ENCODE measurements at regions not wholly inside any gene's neighbourhood (a gene's known extent, or its start where the extent isn't known, plus 50 kb on each side); places are given as distances from the start of the nearest gene placed in this dataset.

DNA sequence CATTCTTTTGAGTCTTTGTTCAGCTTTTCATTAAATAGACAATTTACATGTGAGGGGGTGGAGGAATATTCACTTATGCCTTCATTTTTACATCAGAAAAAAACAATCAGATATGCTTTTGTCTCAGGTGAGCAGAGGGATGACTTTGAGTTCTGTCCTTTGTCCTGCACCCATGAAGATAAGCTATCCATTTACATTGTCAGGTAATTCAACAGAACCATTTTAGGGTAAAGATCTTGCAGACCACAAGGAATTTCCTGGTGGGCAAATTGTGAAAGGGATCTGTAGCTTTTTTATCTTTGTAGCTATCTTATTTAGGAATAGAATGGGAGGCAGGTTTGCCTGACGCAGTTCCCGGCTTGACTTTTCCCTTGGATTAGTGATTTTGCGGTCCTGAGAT is 242.7 kb upstream of the IRF2BP2 start:
- ChIA-PET POLR2A (interaction anchor here (1.0 to 2.1 kb wide), 6 partner anchors 10 to 321 kb away, joined by 3 to 4 read pairs (median 3); no protein-coding TSS in a partner anchor), CTCF (ENCODE audit: unreplicated experiment) (no interaction called here)
- H3K4me1 ChIP-seq (ENCODE audit: insufficient read depth, low read length, poor library complexity, severe bottlenecking) = peaks cover 32% of the 10 kb centered on the region
- H3K4me3 ChIP-seq (ENCODE audit: low read depth, low read length, poor library complexity, severe bottlenecking) = no peak overlapping the region
- peak overlapping the region; percentile 47; the same call in 1 of the 2 replicates for H3K4me2 ChIP-seq (ENCODE audit: low read length)
- no peaks in the 10 kb centered on the region for H3K9me2 ChIP-seq (ENCODE audit: insufficient read depth, low read length)
- TF ChIP-seq, protein P1, sequence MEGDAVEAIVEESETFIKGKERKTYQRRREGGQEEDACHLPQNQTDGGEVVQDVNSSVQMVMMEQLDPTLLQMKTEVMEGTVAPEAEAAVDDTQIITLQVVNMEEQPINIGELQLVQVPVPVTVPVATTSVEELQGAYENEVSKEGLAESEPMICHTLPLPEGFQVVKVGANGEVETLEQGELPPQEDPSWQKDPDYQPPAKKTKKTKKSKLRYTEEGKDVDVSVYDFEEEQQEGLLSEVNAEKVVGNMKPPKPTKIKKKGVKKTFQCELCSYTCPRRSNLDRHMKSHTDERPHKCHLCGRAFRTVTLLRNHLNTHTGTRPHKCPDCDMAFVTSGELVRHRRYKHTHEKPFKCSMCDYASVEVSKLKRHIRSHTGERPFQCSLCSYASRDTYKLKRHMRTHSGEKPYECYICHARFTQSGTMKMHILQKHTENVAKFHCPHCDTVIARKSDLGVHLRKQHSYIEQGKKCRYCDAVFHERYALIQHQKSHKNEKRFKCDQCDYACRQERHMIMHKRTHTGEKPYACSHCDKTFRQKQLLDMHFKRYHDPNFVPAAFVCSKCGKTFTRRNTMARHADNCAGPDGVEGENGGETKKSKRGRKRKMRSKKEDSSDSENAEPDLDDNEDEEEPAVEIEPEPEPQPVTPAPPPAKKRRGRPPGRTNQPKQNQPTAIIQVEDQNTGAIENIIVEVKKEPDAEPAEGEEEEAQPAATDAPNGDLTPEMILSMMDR (conservative IDR thresholded peaks at IDR 0.05; ENCODE audit: low read length) = no peak
- no peak for TF ChIP-seq EZH2phosphoT487 (IDR thresholded peaks at IDR 0.05; ENCODE audit: borderline replicate concordance, low read depth, low read length)
- intact Hi-C loops (cut with micrococcal nuclease; ENCODE audit: unreplicated experiment) = no loop called here
- peak overlapping the region; percentile 82; the same call in 1 of the 2 replicates for H2AFZ ChIP-seq (ENCODE audit: low read length)
- no peaks in the 10 kb centered on the region for H3K79me2 ChIP-seq (ENCODE audit: insufficient read depth, low read depth, low read length)
- no peaks in the 10 kb centered on the region for H3K9me3 ChIP-seq (ENCODE audit: low read length)
- no peak overlapping the region for H3K27ac ChIP-seq (ENCODE audit: low read depth, low read length, poor library complexity, severe bottlenecking)
- no peaks in the 10 kb centered on the region for H4K20me1 ChIP-seq (ENCODE audit: insufficient read depth, low read length)
- no peak for DNase-seq (ENCODE audit: low spot score)
- no peaks in the 10 kb centered on the region for H3K36me3 ChIP-seq (ENCODE audit: insufficient read depth, low read length)
- no TSS peak for BruUV-seq (replicated peaks)

DNA sequence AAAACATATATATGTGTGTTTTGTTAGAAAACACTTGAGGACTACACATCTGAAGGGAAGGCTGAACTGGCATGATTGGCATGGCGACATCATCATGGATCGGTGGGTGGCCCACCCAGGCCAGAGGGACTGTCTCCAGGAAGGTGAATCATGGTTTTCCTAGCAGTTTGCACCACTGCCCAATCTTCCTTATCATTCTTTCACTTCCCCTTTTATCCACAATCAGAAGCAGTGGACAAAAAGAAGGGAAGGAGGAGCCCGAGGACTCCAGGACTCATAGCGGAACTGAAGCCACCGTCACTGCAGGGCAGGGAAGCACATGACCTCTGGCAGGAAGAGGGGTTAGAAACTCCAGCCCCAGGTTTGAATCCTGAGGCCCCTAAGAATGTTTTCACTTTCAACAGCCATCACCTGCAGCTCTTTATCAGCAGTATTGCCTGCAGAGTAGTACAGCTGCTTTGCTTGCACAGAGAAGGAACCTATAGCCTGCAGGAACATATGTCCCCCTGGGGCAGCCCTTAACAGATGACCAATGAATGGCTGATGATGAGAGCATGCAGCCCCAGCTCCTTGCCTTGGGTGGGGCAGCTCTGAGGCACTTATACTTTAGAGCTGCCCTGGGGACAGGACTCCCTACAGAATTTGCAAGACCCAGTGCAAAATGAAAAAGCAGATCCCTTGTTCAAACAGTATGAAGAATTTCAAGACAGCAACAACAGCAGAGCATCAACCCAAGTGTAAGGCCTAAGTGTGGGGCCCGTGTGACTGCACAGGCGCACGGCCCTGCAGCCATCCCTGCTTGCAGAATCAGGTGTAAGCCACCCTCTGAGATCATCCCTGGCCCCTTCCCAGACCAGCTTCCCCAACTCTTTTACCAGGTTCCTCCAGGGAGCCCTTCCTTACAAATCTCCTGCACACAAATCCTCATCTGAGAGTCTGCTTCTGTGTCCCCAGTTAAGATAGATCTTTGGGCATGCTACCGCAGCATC is 241.8 kb upstream of the IRF2BP2 start:
- intact Hi-C loops (cut with micrococcal nuclease; ENCODE audit: unreplicated experiment) = no loop called here
- peak; percentile 71 for DNase-seq (ENCODE audit: low spot score)
- BruUV-seq (replicated peaks) = no TSS peak
- ChIA-PET POLR2A (interaction anchor here (1.0 to 2.1 kb wide), 4 partner anchors 10 to 320 kb away, joined by 3 to 4 read pairs (median 3); no protein-coding TSS in a partner anchor), CTCF (ENCODE audit: unreplicated experiment) (no interaction called here)
- Histone ChIP-seq H2AFZ (ENCODE audit: low read length) (peak overlapping the region; percentile 82; the same call in 1 of the 2 replicates), H3K9me3 (ENCODE audit: low read length) (no peaks in the 10 kb centered on the region), H3K36me3 (ENCODE audit: insufficient read depth, low read length) (no peaks in the 10 kb centered on the region), H3K27ac (ENCODE audit: low read depth, low read length, poor library complexity, severe bottlenecking) (peak overlapping the region; percentile 31), H3K4me2 (ENCODE audit: low read length) (peak overlapping the region; percentile 47), H4K20me1 (ENCODE audit: insufficient read depth, low read length) (no peaks in the 10 kb centered on the region), H3K79me2 (ENCODE audit: insufficient read depth, low read depth, low read length) (no peaks in the 10 kb centered on the region), H3K4me3 (ENCODE audit: low read depth, low read length, poor library complexity, severe bottlenecking) (no peak overlapping the region), H3K4me1 (ENCODE audit: insufficient read depth, low read length, poor library complexity, severe bottlenecking) (peaks cover 32% of the 10 kb centered on the region), H3K9me2 (ENCODE audit: insufficient read depth, low read length) (no peaks in the 10 kb centered on the region)
- TF ChIP-seq, protein P1 (conservative IDR thresholded peaks at IDR 0.05; ENCODE audit: low read length) = no peak
- TF ChIP-seq EZH2phosphoT487 (IDR thresholded peaks at IDR 0.05; ENCODE audit: borderline replicate concordance, low read depth, low read length) = no peak

All from OCI-LY7 (cell line).